HG02623 (cell line): ENCODE measurements at regions not wholly inside any gene's neighbourhood (a gene's known extent, or its start where the extent isn't known, plus 50 kb on each side); places are given as distances from the start of the nearest gene placed in this dataset.

ENCODE experiments used
- ATAC-seq: cut with Tn5 transposase; IDR thresholded peaks from one replicate; pipeline ENCODE4 v1.9.1; 2021; ENCODE audit warnings: moderate library complexity; ENCODE audit not compliant: unreplicated experiment

- no peak for ATAC-seq
These were observed 1082.1 kb downstream of the AACS start for GRCh38 chr12:126147321-126147720.

- no peak for ATAC-seq
These were observed 1091.8 kb downstream of the AACS start for GRCh38 chr12:126156806-126157574.

GRCh38 chr12:126157575-126157966 is 1092.3 kb downstream of the AACS start:
- no peak for ATAC-seq

DNA sequence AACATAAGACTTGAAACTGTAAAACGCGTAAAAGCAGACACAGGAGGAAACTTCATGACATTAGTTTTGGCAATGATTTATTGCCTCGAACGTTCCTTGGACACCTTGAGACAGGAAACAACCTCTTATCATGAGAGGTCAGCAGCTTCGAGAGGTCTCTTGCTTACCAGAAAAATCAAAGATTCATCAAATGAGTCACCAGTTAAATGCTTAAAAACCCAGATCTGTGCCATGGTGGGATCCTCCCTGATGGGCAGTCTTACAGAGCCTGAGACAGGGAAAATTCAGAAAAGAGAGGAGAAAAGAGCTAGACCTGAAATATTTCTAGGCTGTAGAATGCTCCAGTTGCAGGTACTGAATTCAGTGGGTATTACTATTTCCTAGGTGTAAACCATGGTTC is 1093.9 kb downstream of the AACS start:
- no peak for ATAC-seq

- no peak for ATAC-seq
These were observed 1095.7 kb downstream of the AACS start for GRCh38 chr12:126160912-126161311.

DNA sequence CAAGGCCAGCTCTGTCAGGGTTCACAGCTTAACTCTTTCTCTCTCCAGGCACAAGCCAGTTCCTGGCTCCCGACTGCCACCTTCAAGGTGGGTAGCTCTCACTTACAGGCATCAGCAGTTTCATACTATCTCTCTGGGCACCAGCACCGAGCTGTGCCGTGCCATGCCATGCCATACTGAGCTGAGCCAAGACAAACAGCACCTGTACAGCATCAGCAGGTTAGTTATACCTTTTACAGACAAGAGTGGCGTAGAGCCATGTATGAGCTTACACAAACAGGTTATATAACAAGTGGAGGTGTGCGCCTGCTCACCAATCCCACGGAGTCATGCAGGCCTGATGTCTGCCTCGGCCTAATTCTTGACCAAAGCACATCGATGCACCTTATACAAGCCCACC is 1098.7 kb downstream of the AACS start:
- no peak for ATAC-seq

DNA sequence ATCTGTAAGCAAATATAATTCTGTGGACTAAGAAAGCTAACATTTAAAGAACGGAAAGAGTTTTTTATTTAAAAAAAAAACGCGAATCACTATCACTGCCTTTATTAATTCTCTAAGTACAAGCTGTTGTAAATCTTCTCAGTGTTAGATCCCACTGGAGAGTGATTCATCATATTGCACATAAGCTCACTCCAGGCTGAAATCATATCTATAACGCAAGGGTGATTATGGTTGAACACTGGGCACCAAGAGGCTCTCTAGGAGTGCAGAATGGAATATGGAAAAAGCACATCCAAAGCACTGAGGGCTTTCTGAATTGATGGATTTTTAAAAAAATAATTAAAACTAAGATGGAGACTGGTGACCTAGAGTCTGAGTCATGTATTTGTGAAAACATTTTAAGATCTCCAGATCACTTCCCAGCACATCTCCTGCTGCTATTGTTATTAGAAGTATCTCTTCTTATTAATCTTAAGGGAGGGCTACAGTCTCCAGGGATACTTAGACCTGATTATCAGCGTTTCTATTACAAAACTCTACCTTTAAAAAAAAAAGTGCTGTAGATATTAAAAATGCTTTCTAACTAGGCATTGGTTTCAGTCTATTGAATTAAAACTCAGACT is 1106.8 kb downstream of the AACS start:
- ATAC-seq: no peak

GRCh38 chr12:126182619-126183236 is 1117.5 kb downstream of the AACS start:
- no peak for ATAC-seq

DNA sequence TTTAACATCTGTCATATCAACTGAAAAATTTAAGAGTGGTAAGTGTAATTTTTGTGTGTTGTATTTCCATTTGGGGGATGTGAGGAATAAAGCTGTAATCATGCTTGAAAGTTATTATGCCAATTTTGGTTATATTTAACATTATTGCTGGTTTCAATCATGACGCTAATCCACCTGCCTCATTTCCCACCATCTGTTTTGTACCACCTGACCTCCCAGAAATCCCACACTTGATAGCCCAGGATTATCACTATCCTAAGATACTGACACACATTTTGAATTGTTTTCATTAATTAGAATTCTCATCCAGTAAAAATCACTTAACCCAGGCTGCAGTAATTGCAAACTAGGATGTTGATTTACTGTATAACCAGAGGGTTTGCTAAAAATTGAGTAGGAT is 1119.8 kb downstream of the AACS start:
- no peak for ATAC-seq

GRCh38 chr12:126189856-126190255 is 1124.6 kb downstream of the AACS start:
- no peak for ATAC-seq

GRCh38 chr12:126191031-126191891 is 1126.0 kb downstream of the AACS start:
- no peak for ATAC-seq

- ATAC-seq: no peak
These were observed 1126.7 kb downstream of the AACS start for GRCh38 chr12:126191949-126192348.

DNA sequence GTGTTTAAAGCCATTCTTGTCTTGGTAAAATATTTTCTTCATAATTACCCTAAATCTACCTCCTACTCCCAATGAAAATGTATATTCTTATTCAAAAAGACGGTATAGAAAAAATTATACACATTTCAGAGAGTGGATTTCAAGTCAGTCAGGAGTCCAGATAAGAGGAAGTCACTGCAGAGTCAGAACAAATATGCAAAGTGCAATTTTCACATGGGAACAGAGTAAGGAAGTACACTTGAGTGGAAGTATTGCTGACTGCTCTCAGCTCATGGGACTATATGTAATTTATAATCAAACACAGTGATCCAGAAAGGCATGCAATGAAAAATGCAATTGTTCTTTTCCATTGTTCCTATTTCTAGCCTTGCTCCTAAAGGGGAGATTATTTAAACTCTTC is 1128.0 kb downstream of the AACS start:
- no peak for ATAC-seq

DNA sequence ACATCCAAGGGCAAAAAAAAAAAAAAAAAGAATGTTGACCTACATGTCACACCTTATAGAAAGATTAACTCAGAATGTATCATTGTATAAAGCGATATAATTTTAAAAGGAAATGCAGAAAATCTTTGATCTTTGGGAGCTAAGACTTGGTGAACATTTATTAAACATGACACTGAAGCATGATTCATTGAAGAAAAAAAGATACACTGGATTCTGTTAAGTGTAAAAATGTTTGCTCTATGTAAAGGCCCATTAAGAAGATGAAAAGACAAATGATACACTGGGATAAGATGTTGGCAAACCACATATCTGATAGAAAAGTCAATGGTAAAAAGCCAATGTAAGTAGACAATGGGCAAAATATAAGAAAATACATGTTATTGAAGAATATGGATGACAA is 1131.0 kb downstream of the AACS start:
- ATAC-seq: no peak

- ATAC-seq: no peak
These were observed 1133.3 kb downstream of the AACS start for GRCh38 chr12:126198516-126198915.

DNA sequence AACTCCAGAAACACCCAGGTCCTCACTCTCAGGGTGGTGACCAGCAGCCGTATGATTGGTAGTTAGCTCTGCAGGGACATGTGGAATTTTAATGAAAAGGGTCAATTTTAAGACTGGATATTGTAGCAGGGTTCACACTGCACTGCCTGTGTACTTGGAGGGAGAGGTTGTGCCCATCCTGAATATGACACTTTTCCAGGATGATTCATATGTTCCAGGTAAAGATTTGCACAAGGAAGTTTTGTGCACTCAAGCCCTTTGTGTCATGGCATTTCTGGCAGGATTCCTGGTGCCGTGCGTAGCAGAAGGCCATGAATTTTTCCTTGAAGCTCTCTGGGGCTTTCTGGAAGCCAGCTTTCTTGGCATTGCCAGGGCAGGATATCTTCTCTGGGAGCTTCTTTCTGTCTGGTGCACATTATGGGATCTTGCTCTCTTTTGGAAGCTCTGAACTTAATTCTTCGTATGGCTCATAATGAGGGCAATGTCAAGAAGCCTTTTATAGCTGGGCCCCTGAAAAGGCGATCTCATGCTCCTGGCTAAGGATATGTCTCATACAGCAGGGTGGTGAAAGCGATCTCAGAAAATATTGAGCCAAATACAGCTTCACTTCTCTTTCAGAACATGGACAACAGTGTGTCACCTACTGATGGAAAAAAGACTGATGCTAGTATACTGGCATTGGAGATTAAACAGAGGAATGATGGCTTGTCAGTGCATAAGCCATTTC is 1133.9 kb downstream of the AACS start:
- no peak for ATAC-seq

- ATAC-seq: no peak
These were observed 1136.8 kb downstream of the AACS start for GRCh38 chr12:126201981-126202537.

GRCh38 chr12:126204326-126204725 is 1139.1 kb downstream of the AACS start:
- ATAC-seq: no peak

- ATAC-seq: no peak
These were observed 1144.8 kb downstream of the AACS start for GRCh38 chr12:126210026-126210425.

DNA sequence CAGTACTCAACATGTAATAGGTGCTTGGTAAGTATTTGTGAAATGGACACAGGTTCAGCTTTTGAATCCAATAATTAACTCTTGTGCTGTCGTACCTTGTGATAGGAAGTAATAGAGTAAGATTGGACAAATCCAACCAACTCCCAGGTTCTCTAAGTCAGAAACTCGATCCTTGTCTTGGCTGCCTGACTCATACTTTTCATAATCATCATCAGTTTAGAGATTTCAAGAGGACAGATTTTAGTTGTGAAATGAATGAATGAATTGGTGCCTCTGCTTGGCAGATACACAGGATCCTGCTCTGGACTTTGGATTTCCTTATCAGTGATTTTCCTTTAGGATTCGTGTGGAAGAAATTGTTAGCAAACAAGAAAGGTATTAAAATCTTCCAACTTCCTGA is 1145.2 kb downstream of the AACS start:
- ATAC-seq: no peak
